ENCODE measurements at regions not wholly inside any gene's neighbourhood (a gene's known extent, or its start where the extent isn't known, plus 50 kb on each side); places are given as distances from the start of the nearest gene placed in this dataset.

GRCh38 chr12:126051611-126052107, 986.4 kb downstream of the AACS start:
- DNase-seq (ENCODE audit: low read depth) = peak; percentile 41
- peak; percentile 33 for TF ChIP-seq CTCF (conservative IDR thresholded peaks at IDR 0.05; ENCODE audit: low read depth, low read length)
- H3K4me3 ChIP-seq (ENCODE audit: low read depth, low read length) = no peak overlapping the region

GRCh38 chr12:126055521-126055920, 990.3 kb downstream of the AACS start:
- no peak for DNase-seq (ENCODE audit: low read depth)

GRCh38 chr12:126061777-126062176, 996.5 kb downstream of the AACS start:
- DNase-seq (ENCODE audit: low read depth) = no peak
- H3K4me3 ChIP-seq (ENCODE audit: low read depth, low read length) = no peak overlapping the region
- TF ChIP-seq CTCF (conservative IDR thresholded peaks at IDR 0.05; ENCODE audit: low read depth, low read length) = no peak

More at GRCh38 chr12:126055521-126055920, 990.3 kb downstream of the AACS start:
- no peak for TF ChIP-seq CTCF (conservative IDR thresholded peaks at IDR 0.05; ENCODE audit: low read depth, low read length)
- H3K4me3 ChIP-seq (ENCODE audit: low read depth, low read length) = no peak overlapping the region

GRCh38 chr12:126064028-126064427, 998.8 kb downstream of the AACS start:
- no peak for TF ChIP-seq CTCF (conservative IDR thresholded peaks at IDR 0.05; ENCODE audit: low read depth, low read length)

GRCh38 chr12:126067626-126068329, 1002.5 kb downstream of the AACS start:
- DNase-seq (ENCODE audit: low read depth) = no peak
- no peak for TF ChIP-seq CTCF (conservative IDR thresholded peaks at IDR 0.05; ENCODE audit: low read depth, low read length)
- H3K4me3 ChIP-seq (ENCODE audit: low read depth, low read length) = no peak overlapping the region

More at GRCh38 chr12:126064028-126064427, 998.8 kb downstream of the AACS start:
- no peak overlapping the region for H3K4me3 ChIP-seq (ENCODE audit: low read depth, low read length)
- no peak for DNase-seq (ENCODE audit: low read depth)

DNA sequence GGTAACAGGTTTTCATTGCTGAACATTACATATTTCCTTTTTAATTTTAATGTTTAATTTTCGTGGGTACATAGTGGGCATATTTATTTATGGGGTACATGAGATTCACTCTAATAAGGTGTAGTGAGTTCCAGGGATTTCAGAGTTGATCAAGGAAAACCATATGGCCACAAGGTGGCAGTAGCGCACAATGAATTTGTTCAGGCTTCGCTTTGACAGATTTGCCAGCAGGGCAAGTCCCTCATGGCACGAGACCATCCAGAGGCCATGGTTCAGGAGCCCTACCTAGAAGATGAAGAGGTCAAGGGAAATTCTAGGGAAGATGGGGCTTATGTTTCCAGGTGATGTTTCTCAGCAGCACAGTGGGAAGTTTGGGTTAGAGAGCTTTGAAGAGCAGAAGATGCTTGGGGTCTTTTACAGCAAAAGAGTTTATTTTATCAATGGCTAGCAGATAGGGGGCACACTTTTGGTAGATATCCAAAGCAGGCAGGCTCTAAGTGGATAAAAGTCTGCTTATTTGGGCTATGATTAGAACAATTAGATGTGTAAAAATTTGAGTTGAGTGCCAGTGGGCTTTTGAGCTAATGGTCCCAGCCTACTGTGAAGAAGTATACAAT, 1004.4 kb downstream of the AACS start:
- no peak overlapping the region for H3K4me3 ChIP-seq (ENCODE audit: low read depth, low read length)
- DNase-seq (ENCODE audit: low read depth) = no peak
- TF ChIP-seq CTCF (conservative IDR thresholded peaks at IDR 0.05; ENCODE audit: low read depth, low read length) = peak; percentile 64
